ENCODE measurements at regions not wholly inside any gene's neighbourhood (a gene's known extent, or its start where the extent isn't known, plus 50 kb on each side); places are given as distances from the start of the nearest gene placed in this dataset.
"Not testable (repeated sequence)": the region's sequence is repeated elsewhere in the genome, so short reads cannot be mapped to it uniquely, and the experiment has no call there.

- no peak for DNase-seq
Measured at GRCh38 chr19:30245401-30246039, 126.7 kb upstream of the ZNF536 start.

- no peak for DNase-seq
Measured at GRCh38 chr19:30249911-30250310, 122.3 kb upstream of the ZNF536 start.

GRCh38 chr19:30252214-30252613 lies 120.0 kb upstream of the ZNF536 start:
- no peak for DNase-seq

GRCh38 chr19:30253581-30253996 lies 118.6 kb upstream of the ZNF536 start:
- DNase-seq = no peak

- DNase-seq = no peak
Measured at GRCh38 chr19:30254158-30254557, 118.0 kb upstream of the ZNF536 start.

GRCh38 chr19:30254789-30255188 lies 117.4 kb upstream of the ZNF536 start:
- no peak for DNase-seq

- peak; percentile 68 for DNase-seq
Measured at GRCh38 chr19:30255791-30256495, 116.2 kb upstream of the ZNF536 start.

- no peak for DNase-seq
Measured at GRCh38 chr19:30256496-30256850, 115.7 kb upstream of the ZNF536 start.

GRCh38 chr19:30263830-30264381 lies 108.3 kb upstream of the ZNF536 start:
- DNase-seq = peak; percentile 72

- DNase-seq = not testable (repeated sequence)
Measured at GRCh38 chr19:30265918-30266317, 106.3 kb upstream of the ZNF536 start.

GRCh38 chr19:30266687-30267086 lies 105.5 kb upstream of the ZNF536 start:
- no peak for DNase-seq

GRCh38 chr19:30267332-30267731 lies 104.9 kb upstream of the ZNF536 start:
- no peak for DNase-seq

GRCh38 chr19:30268601-30269000 lies 103.6 kb upstream of the ZNF536 start:
- no peak for DNase-seq

GRCh38 chr19:30269638-30270037 lies 102.5 kb upstream of the ZNF536 start:
- no peak for DNase-seq

GRCh38 chr19:30271816-30272215 lies 100.4 kb upstream of the ZNF536 start:
- no peak for DNase-seq

- DNase-seq = no peak
Measured at GRCh38 chr19:30272554-30272953, 99.6 kb upstream of the ZNF536 start.

GRCh38 chr19:30273184-30273583 lies 99.0 kb upstream of the ZNF536 start:
- DNase-seq = no peak

GRCh38 chr19:30274987-30275386 lies 97.2 kb upstream of the ZNF536 start:
- DNase-seq = no peak

GRCh38 chr19:30276011-30276882 lies 95.9 kb upstream of the ZNF536 start:
- DNase-seq = peak; percentile 76

GRCh38 chr19:30276883-30277280 lies 95.3 kb upstream of the ZNF536 start:
- no peak for DNase-seq

GRCh38 chr19:30277941-30278881 lies 94.0 kb upstream of the ZNF536 start:
- DNase-seq = no peak

GRCh38 chr19:30278882-30279254 lies 93.3 kb upstream of the ZNF536 start:
- no peak for DNase-seq

Data from retina (tissue), 1 donor.